ENCODE measurements at regions not wholly inside any gene's neighbourhood (a gene's known extent, or its start where the extent isn't known, plus 50 kb on each side); places are given as distances from the start of the nearest gene placed in this dataset.
"Not testable (repeated sequence)": the region's sequence is repeated elsewhere in the genome, so short reads cannot be mapped to it uniquely, and the experiment has no call there.

- no CpG with 5 or more reads among the region's 2 CpGs for WGBS, 2 experiments (ENCODE audit: insufficient coverage in 1 of 2, insufficient read length in 1 of 2)
- no peak overlapping the region for H3K4me3 Mint-ChIP-seq
- no peak for TF ChIP-seq CTCF (conservative IDR thresholded peaks at IDR 0.05)
- no peaks in the 10 kb centered on the region for H3K9me3 ChIP-seq (ENCODE audit: control insufficient read depth, low read length)
- H3K9me3 Mint-ChIP-seq: no peaks in the 10 kb centered on the region
- H3K36me3 Mint-ChIP-seq (ENCODE audit: low read depth): no peaks in the 10 kb centered on the region
- no peaks in the 10 kb centered on the region for H3K36me3 ChIP-seq (ENCODE audit: control insufficient read depth, insufficient read depth, low read length)
- no peaks in the 10 kb centered on the region for H3K4me1 ChIP-seq (ENCODE audit: control insufficient read depth, insufficient read depth, low read length)
- H3K9ac ChIP-seq (ENCODE audit: extremely low read depth, low read length, poor library complexity, severe bottlenecking): no peak overlapping the region
- H3K27ac Mint-ChIP-seq: no peak overlapping the region
- peaks cover 22% of the 10 kb centered on the region for H3K27me3 ChIP-seq (ENCODE audit: control insufficient read depth, insufficient read depth, low read length, poor library complexity, severe bottlenecking)
- H3K4me1 Mint-ChIP-seq: no peaks in the 10 kb centered on the region
- no peak overlapping the region for H3K27ac ChIP-seq (ENCODE audit: low read depth, low read length)
- H3K4me3 ChIP-seq (ENCODE audit: low read length): no peak overlapping the region
- no peak for DNase-seq
- peaks cover 12% of the 10 kb centered on the region for H3K27me3 Mint-ChIP-seq (ENCODE audit: insufficient read depth)
Measured at GRCh38 chr4:77449171-77449570, 156.4 kb upstream of the CXCL13 start.

- no peaks in the 10 kb centered on the region for H3K9me3 Mint-ChIP-seq
- no peak overlapping the region for H3K4me3 ChIP-seq (ENCODE audit: low read length)
- no peak overlapping the region for H3K4me3 Mint-ChIP-seq
- no peak overlapping the region for H3K27ac ChIP-seq (ENCODE audit: low read depth, low read length)
- H3K9ac ChIP-seq (ENCODE audit: extremely low read depth, low read length, poor library complexity, severe bottlenecking): no peak overlapping the region
- no peaks in the 10 kb centered on the region for H3K4me1 ChIP-seq (ENCODE audit: control insufficient read depth, insufficient read depth, low read length)
- H3K36me3 Mint-ChIP-seq (ENCODE audit: low read depth): no peaks in the 10 kb centered on the region
- DNase-seq: no peak
- H3K4me1 Mint-ChIP-seq: no peaks in the 10 kb centered on the region
- peaks cover 12% of the 10 kb centered on the region for H3K27me3 Mint-ChIP-seq (ENCODE audit: insufficient read depth)
- no peaks in the 10 kb centered on the region for H3K9me3 ChIP-seq (ENCODE audit: control insufficient read depth, low read length)
- no peak overlapping the region for H3K27ac Mint-ChIP-seq
- H3K27me3 ChIP-seq (ENCODE audit: control insufficient read depth, insufficient read depth, low read length, poor library complexity, severe bottlenecking): peaks cover 20% of the 10 kb centered on the region
- WGBS, 2 experiments (ENCODE audit: insufficient coverage in 1 of 2, insufficient read length in 1 of 2): 78% methylated on average over 4 of the region's 4 CpGs; no CpG with 5 or more reads in 1 of the 2 experiments
- no peaks in the 10 kb centered on the region for H3K36me3 ChIP-seq (ENCODE audit: control insufficient read depth, insufficient read depth, low read length)
- no peak for TF ChIP-seq CTCF (conservative IDR thresholded peaks at IDR 0.05)
Measured at GRCh38 chr4:77450006-77450405, 155.6 kb upstream of the CXCL13 start.

GRCh38 chr4:77451530-77451929 lies 154.1 kb upstream of the CXCL13 start:
- WGBS, 2 experiments (ENCODE audit: insufficient coverage in 1 of 2, insufficient read length in 1 of 2): no CpG with 5 or more reads among the region's 1 CpG
- no peak for DNase-seq
- no peak for TF ChIP-seq CTCF (conservative IDR thresholded peaks at IDR 0.05)
- H3K4me1 ChIP-seq (ENCODE audit: control insufficient read depth, insufficient read depth, low read length): no peaks in the 10 kb centered on the region
- Mint-ChIP-seq H3K9me3 (no peaks in the 10 kb centered on the region), H3K4me3 (no peak overlapping the region), H3K27ac (no peak overlapping the region), H3K36me3 (ENCODE audit: low read depth) (no peaks in the 10 kb centered on the region), H3K4me1 (no peaks in the 10 kb centered on the region), H3K27me3 (ENCODE audit: insufficient read depth) (peaks cover 5% of the 10 kb centered on the region)
- no peak overlapping the region for H3K9ac ChIP-seq (ENCODE audit: extremely low read depth, low read length, poor library complexity, severe bottlenecking)
- H3K27me3 ChIP-seq (ENCODE audit: control insufficient read depth, insufficient read depth, low read length, poor library complexity, severe bottlenecking): peaks cover 6% of the 10 kb centered on the region
- H3K4me3 ChIP-seq (ENCODE audit: low read length): no peak overlapping the region
- no peaks in the 10 kb centered on the region for H3K9me3 ChIP-seq (ENCODE audit: control insufficient read depth, low read length)
- H3K36me3 ChIP-seq (ENCODE audit: control insufficient read depth, insufficient read depth, low read length): no peaks in the 10 kb centered on the region
- H3K27ac ChIP-seq (ENCODE audit: low read depth, low read length): no peak overlapping the region

- not testable (repeated sequence) for H3K36me3 Mint-ChIP-seq (ENCODE audit: low read depth); H3K27ac Mint-ChIP-seq; H3K27me3 ChIP-seq (ENCODE audit: control insufficient read depth, insufficient read depth, low read length, poor library complexity, severe bottlenecking); DNase-seq; H3K9me3 ChIP-seq (ENCODE audit: control insufficient read depth, low read length); H3K9ac ChIP-seq (ENCODE audit: extremely low read depth, low read length, poor library complexity, severe bottlenecking); H3K4me3 Mint-ChIP-seq; H3K27ac ChIP-seq (ENCODE audit: low read depth, low read length); H3K4me3 ChIP-seq (ENCODE audit: low read length); H3K9me3 Mint-ChIP-seq; H3K4me1 Mint-ChIP-seq; H3K27me3 Mint-ChIP-seq (ENCODE audit: insufficient read depth); H3K4me1 ChIP-seq (ENCODE audit: control insufficient read depth, insufficient read depth, low read length); H3K36me3 ChIP-seq (ENCODE audit: control insufficient read depth, insufficient read depth, low read length)
- WGBS, 2 experiments (ENCODE audit: insufficient coverage in 1 of 2, insufficient read length in 1 of 2): 85% methylated on average over 2 of the region's 5 CpGs; no CpG with 5 or more reads in 1 of the 2 experiments
Measured at GRCh38 chr4:77452117-77452516, 153.5 kb upstream of the CXCL13 start.

Data from endodermal cell (in vitro differentiated cells).